Stimulated activated CD8-positive, alpha-beta memory T cell treated with anti-CD3 and anti-CD28 coated beads, Interleukin-2, amount 100 ng/mL, for 48 hours (primary cell): ENCODE measurements at regions not wholly inside any gene's neighbourhood (a gene's known extent, or its start where the extent isn't known, plus 50 kb on each side); places are given as distances from the start of the nearest gene placed in this dataset.
A peak's percentile ranks its signal among the peaks of the same experiment; 100 is the strongest.
"Not testable (repeated sequence)": the region's sequence is repeated elsewhere in the genome, so short reads cannot be mapped to it uniquely, and the experiment has no call there.

Experiments used
- DNase-seq, 2 donors: peaks; one replicate each; pipeline ENCODE4 v3.0.0-alpha.2; 2020; ENCODE audit warnings: low read depth in 2 of 2

DNA sequence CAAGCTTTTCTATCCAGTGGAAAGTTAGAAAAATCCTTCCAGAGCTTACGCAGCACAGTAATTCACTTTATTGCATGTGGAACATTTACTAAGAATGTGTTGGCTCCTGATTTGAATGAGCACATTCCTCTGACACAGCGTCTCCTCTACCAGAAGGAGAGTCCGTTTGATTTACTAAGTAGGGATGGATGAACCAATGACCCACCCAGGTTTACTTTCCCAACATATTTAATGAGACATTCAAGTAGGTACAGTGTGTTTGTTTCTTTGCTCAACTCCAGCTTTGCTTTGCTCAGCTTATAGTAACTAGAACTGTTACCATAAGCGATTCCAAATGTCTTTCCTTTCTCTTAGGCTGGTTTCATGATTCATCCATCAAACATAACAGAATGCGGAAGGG, 161.7 kb downstream of the SMARCA1 start:
- DNase-seq = no peak

DNA sequence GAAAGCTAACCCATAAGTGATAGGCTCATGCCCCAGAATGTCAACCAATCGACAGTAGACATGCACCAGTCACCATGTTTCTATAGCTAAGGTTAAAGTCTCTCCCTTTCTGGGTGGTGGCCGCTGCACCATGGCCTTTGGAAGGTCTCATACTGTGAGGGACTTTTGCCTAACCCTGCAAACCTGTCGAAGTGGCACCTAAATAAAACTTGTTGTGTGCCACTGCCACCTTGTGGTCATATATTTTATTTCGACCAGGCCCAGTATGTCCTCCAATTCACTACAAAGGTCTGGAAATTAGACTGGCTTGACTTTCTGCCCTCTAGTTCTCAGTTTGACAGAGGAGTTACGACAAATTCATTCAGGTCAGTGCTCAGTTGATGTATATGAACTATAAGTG, 163.1 kb downstream of the SMARCA1 start:
- DNase-seq = peak in 1 of 2 donors; percentile 2

DNA sequence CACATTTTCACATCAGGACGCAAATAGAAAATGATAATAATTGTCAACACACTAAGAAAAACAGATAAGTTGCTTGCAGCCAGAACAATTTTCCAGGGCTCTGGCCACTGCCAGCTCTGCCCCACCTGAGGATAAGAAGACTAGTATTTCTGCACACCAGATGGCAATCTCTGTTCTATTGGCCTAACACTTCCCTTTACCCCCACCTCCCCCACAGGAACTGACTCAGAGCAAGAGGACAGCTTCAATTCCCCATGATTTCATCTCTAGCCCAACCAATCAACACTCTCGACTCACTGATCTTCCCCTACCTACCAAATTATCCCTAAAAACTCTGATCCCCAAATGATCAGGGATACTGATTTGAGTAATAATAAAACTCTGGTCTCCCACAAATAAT, 164.0 kb downstream of the SMARCA1 start:
- no peak for DNase-seq

DNA sequence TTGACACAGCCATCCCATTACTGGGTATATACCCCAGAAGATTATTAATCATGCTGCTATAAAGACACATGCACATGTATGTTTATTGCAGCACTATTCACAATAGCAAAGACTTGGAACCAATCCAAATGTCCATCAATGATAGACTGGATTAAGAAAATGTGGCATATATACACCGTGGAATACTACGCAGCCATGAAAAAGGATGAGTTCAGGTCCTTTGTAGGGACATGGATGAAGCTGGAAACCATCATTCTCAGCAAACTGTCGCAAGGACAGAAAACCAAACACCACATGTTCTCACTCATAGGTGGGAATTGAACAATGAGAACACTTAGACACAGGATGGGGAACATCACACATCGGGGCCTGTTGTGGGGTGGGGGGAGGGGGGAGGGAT, 165.9 kb downstream of the SMARCA1 start:
- DNase-seq = not testable (repeated sequence)

DNA sequence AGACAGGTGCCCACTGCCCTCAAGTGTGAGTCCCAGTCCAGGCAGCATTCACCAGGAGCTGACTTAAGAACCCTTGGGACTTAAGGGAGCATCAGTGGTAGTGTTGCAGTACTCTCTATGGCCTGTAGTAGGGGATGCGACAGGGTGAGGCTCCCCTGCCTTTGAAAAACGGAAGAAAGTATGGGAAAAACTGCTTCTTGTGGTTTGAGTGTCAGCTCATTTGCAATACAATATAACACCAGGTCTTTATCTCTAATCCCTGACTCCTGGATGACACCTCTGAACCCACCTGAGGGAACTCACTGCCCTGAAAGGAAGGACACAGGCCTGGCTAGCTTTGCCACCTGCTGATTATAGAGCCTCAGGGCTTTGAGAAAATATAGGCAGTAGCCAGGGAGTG, 176.0 kb downstream of the SMARCA1 start:
- no peak for DNase-seq

DNA sequence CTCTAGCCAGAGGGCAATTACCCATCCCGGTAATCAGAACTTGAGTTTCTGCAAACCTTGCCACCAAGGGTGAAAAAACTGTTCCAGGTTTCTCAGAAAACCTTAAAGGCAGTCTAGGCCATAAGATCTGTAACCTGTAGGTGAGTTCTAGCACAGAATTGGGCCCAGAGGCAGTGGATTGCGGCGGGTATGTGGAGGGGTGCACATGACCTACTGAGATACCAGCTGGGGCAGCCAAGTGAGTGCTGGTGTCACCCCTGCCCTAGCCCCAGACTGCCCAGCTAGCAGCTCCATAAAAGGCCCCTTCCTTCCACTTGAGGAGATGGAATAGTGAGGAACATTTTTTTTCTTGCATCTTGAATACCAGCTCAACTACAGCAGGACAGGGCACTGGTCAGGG, 176.7 kb downstream of the SMARCA1 start:
- no peak for DNase-seq

DNA sequence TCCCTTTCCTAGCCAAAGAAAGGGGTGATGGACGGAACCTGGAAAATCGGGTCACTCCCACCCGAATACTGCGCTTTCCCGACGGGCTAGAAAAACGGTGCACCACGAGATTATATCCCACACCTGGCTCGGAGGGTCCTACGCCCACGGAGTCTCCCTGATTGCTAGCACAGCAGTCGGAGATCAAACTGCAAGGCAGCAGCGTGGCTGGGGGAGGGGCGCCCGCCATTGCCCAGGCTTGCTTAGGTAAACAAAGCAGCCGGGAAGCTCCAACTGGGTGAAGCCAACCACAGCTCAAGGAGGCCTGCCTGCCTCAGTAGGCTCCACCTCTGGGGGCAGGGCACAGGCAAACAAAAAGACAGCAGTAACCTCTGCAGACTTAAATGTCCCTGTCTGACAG, 186.0 kb downstream of the SMARCA1 start:
- not testable (repeated sequence) for DNase-seq

DNA sequence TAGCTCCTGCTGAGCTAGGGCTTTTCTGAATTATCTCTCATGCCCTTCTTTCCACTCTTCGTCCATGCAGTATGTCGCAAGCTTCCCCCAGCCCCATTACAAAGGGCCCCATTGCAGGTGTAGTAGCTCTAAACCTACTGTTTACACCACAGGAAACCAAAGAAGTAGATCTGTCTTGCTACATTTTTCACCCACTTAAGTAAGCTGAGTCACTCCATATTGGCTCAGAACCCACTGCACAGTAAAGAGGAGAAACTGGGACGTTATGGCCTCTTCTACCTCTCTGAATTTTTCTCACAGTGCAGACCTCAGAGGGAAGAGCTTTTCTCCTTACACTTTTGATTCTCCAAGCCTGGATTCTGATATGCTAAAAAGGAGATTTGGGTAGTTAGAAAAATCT, 200.2 kb downstream of the SMARCA1 start:
- no peak for DNase-seq

DNA sequence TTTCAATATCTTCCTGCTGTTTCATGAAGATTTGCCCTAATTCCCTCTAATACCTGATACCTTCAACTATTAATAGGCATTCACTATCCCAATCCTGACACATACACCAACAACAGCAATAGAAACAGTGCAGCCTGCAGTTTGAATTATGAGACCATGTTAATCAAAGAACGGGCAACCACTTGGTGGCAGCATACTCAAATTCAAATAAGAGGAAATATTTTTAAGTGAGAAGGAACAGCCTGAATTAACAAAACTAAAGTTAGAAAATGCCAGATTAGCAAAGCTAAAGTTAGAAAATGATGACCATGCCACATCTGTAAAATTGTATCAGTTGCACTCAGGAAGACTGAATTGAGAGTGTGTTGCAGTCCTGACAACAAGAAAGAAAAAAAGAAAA, 204.9 kb downstream of the SMARCA1 start:
- no peak for DNase-seq

DNA sequence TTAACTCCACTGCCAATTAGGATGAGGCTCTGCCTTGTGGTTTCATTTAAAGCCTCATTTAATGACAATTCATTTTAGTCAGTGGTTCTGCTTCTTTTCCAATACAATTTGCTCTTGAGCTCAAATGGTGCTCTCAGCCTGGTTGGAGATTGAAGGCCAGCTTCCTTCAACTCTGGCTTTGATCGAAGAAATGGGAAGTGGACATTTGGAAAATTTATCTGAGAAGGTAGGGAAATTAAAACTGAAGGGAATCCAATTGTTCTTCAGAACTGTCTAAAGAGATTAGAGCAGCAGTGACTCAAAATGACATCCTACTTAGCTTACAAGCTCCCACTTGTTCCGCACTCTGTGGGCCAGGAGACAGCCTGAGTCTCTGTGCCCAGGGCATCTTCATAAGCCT, 206.8 kb downstream of the SMARCA1 start:
- no peak for DNase-seq

DNA sequence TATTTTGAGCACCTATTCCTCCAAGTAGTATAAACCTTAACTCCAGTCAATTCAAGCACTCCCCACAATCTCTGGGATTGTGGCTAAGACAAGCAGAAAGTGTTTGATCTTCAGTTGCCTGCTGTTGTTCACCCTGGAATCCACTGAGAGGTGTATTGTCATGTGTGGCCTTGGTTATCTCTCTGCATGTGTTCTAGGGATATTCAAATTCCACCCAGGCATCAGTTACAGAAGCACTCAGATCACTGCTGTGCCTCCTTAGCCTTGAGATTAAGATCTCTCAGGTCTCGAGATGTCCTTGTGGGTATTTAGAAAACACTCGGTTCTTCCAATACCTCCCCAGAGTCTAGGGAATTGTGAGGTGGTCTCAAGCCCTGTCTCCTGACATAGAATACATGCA, 213.3 kb downstream of the SMARCA1 start:
- DNase-seq = no peak

DNA sequence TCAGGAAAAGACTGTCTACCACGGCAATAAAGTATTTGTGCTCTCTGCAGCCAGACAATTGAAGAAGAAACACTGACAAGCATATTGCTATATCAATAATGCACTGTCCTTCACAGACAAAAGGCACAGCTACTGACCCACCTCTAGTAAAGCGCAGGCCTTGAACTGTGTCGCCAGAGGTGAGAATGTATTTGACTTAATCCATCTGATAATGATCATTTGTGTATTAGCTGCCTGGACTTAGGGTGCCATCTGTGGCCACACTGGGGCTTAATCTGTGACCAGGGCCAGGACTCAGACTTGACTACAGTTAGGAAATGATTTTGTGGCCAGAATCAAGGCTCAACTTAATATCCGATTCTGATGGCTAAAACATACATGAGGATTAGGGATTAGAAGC, 260.4 kb downstream of the SMARCA1 start:
- DNase-seq = no peak

DNA sequence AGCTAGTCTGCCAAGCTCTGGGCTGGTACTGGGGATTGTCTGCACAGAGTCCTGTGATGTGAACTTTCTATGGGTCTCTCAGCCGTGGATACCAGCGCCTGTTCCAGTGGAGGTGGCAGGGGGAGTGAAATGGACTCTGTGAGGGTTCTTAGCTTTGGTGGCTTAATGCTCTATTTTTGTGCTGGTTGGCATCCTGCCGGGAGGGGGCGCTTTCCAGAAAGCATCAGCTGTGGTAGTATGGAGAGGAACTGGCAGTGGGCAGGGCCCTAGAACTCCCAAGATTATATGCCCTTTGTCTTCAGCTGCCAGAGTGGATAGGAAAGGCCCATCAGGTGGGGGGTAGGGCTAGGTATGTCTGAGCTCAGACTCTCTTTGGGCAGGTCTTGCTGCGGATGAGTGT, 267.8 kb downstream of the SMARCA1 start:
- DNase-seq = not testable (repeated sequence)

DNA sequence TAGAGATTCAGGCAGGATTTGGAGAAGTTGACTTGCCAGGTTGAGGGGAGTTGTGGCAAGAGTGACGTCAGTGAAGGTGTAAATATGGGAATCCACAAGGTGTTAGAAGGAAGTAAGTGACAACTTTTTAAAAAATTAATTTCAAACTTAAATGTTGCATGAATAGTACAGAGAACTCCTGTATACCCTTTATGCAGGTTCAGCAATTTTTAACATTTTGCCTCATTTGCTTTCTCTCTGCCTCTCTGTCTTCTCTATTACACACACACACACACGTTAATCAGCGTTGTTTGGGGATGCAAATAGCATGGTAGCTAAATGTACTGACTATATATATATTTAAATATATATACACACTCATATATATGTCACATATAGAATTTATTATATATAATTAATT, 273.7 kb downstream of the SMARCA1 start:
- no peak for DNase-seq

DNA sequence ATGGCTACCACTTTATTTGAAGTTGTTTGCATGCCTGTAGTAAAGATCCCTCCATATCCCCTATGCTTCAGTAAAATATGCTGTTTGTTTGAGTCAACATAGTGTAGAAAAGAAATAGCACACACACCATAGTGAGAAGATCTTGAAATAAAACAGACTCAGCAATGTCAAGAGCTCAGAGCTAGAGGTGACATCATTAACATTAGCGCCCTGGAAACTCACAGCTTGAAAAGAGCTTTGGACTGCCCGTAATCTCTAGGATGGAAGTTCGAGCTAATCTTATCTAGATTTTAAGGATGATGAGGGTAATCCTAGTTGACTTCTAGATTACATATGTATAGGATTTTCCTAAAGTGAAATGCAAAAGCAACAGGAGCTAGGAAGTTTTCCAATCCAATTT, 275.6 kb downstream of the SMARCA1 start:
- no peak for DNase-seq

DNA sequence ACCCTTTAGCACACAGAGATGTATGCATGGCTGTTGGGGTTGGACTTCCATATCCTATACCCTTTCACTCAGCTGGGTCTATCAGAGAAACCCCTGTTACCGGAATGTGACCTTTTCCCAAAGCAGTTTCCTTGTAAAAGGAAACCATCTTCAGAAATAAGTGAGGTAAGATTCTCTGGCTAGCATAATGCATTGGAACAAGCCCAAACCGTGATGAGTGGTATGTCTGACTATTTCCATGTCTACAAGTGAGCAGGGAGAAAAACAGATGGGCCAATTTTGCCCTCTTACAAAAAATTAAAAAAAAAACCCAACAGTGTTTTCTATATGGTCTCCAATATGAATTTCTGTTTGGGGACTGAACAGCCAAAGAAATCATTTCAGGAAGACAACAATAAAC, 283.9 kb downstream of the SMARCA1 start:
- no peak for DNase-seq

DNA sequence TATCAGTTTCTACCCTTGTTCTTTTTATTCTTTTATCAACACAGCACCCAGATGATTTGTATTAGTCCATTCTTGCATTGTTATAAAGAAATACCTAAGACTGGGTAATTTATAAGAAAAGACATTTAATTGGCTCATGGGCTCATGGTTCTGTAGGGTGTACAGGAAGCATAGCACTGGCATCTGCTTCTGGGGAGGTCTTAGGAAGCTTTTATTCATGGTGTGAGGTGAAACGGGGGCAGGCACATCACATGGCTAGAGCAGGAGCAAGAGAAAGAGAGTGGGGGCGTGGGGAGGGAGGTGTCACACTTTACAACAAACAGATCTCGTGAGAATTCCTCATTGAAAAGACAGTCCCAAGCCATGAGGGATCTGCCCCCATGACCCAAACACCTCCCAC, 285.3 kb downstream of the SMARCA1 start:
- no peak for DNase-seq

DNA sequence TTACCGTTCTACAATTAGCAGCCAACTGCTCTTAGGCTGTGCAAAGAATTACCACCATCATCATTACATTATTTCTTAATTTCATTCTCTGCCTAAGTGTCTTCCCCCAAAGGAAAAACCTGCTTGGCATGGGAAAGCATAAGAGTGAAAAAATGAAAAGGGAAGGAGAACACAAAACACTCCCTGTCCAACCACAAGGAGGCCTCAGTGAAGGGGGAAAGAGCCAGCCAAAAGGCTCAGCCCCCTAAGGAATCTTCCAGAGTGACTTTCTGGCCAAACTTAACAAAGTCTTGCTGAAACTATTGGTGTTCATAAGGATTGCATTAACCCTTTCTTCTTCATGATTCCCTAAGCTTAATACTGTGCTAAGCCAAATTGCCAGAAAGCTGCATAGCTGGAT, 287.4 kb downstream of the SMARCA1 start:
- no peak for DNase-seq

DNA sequence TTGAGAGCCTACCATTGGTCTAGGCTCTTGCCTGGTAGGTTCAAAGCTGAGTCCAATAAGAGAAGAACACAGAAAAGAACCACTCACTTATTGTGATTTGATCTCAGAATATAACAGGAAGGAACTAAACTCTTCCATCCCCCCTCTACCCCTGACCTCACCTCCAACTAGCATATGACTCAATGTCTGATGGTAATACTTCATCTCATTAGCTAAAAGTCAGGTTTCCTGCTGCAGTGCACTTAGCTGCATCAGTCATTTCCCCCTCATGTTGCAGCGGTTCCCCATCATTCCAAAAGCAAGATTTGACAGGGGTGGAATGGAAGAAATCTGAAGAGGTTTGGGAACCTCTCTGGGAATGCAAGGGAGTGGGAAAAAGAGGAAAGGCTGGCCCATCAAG, 289.5 kb downstream of the SMARCA1 start:
- DNase-seq = no peak

DNA sequence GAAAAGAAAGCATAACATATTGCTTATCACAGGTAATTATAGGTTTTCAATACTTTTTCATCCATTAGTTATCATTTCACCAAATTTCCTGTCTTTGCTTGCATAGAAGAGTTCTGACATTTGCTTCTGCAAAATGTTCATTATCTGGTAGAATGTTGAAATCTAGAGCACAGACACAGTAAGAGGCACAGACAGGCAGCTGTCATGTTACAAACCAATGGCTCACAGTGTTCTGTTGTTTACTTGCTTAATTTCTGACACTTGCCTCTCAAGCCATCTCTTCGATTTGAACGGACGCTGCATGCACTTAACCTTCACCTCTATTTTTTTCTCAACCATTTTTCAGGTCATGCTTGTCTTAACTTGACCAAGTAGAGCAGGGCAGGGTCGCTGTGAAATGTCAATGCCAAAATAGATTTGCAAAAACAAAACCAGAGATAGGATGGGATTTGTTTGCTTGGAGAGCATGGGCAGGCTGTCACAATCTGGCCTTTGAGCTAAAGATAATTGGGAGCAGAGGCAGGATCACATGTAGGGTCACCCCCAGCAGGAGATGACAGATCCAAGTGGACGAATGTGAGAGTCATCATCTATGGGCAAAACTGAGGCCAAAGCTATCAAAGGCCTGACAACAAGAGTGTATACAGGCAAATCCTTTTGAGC, 292.3 kb downstream of the SMARCA1 start:
- no peak for DNase-seq

DNA sequence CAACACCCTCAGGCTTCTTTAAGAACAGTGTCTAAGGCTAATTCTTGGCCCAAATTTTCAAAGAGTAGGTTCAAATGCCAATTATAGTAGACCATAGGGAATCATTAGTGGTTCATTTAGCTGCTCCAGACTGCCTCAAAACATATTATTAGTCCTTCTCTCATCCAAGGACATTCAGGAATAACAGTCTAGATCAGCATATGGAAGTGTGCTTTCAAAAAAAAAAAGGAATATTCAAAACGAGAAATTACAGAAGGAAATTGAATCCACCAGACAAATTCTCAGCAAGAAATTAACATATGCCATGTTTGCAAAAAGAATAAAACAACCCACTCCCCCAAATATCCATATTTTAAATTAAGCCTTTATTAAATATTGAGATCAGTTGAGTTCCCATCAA, 293.1 kb downstream of the SMARCA1 start:
- no peak for DNase-seq

DNA sequence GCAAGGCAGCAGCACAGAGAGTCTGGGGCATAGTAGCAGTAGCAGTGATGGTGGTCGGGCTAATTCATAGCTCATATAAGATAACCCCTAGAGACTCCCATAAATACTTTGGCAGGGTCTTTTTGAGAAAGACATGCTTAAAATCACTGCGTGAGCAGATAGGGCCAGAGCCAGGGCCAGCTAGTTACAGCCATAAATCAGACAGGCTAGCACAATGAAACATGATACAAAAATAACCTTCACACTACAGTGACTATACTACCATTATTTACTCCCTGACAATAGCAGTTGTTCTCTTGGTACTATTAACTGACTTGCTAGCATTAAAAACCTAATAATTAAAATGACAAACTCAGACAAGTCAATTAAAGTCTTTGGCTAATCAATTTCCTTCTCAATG, 295.9 kb downstream of the SMARCA1 start:
- no peak for DNase-seq

DNA sequence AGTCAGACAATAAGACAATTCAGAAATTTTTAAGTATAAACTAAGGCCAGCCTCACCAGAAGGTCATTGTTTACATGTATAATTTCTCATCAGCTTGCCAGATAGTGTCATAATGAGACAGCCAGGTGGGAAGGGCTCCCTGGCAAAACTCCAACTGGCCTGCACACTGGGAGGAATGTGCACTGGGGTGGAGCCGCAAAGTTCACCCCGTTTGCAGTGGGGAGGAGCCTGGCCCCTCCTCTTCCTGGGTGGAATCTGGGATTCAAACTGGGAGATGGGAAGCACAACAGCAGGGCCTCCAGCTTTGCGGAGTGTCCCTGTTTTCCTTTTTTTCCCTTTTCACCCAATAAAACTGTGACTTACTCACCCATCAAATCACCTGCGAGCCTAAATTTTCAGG, 329.9 kb downstream of the SMARCA1 start:
- DNase-seq = no peak

DNA sequence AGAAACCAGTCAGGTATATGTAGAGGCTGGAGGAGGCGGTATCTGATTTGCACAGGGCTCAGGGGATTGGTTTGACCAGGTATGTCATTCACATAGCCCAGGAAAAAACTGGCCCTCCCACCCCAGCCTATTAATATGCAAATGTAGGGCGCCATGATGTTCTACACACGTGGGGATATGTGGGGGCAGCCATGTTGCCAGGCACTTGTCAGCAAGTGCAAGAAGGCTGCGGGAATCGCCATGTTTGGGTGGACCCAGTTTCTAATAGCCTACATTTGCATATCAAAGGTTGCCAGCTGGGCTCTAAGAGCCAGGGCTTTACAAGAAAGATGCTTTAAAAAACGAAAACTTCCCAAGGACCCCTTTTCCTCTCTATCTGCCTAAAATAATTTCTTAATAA, 335.1 kb downstream of the SMARCA1 start:
- DNase-seq = no peak

DNA sequence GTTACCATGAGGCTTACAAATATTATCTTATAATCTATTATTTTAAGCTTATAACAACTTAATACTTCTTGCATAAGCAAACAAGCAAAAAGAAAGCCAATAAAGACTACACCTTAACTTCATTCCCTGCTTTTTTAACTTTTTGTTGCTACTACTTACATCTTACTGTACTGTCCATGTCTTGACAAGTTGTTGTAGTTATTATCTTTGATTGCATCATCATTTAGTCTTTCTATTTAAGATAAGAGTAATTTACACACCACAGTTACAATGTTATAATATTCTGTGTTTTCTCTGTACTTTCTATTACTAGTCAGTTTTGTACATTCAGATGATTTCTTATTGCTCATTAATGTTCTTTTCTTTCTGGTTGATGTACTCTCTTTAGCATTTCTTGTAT, 346.6 kb downstream of the SMARCA1 start:
- DNase-seq = no peak
